ENCODE measurements at regions not wholly inside any gene's neighbourhood (a gene's known extent, or its start where the extent isn't known, plus 50 kb on each side); places are given as distances from the start of the nearest gene placed in this dataset.

DNA sequence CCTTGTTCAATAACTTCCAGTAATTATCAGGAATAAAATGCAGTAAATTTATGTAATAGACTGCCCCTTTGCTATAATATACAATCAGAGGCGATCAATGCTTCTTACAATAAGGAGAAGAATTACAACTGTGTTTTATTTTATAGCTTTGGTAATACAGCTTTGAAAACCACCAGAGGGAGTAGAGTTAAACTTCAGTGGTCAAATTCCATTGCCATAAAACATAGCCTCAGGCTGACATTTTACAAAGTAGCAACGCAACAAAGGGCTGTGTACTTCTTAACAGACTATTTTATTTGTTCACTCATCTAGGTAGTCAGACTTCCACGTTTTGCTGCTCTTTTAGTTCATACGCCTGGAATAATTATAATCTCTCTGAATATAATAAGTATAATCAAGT, 58.5 kb downstream of the TEX13C start:
- in situ Hi-C loops (cut with HindIII; ENCODE audit: low pct_unique_long_range_greater_than_20kb, low sequenced_read_pairs): no loop called here
- peak; percentile 14 for DNase-seq (ENCODE audit: low read depth, low spot score)

DNA sequence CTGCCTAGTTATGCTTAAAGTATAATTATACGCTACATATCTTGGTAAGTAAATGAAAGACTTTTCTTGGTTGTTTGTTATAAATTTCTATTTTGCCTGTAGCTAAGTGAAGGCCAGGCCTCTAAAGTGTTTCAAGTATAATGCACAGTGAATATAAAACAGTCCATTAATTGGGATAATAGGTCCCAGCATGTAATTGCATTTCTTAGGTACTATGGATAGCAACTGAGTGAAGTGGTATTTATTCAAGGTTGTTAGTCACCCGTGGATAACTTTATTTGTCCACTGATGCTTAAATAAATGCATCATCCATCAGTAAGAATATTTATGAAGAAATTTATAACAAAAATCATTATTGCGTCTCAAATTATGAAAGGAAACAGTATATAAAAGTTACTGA, 59.1 kb downstream of the TEX13C start:
- DNase-seq (ENCODE audit: low read depth, low spot score): no peak
- in situ Hi-C loops (cut with HindIII; ENCODE audit: low pct_unique_long_range_greater_than_20kb, low sequenced_read_pairs): no loop called here

DNA sequence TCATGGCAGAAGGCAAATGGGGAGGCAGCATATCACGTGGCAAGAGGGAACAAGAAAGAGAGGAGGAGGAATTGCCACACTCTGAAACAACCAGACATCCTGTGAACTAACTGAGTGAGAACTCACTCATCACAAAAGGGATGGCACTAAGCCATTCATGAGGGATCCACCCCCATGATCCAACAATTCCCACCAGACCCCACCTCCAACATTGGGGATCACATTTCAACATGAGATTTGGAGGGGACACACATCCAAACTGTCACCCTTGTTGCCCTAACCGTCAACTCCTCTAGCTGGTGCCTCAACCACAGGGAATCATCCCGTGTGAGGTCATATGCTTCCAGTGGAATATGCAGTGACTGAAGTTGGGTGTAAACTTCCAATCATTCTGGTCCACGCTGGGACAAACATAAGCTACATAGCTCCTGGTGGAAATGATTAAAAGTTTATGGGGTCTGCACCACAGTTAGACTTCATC, 62.5 kb downstream of the TEX13C start:
- DNase-seq (ENCODE audit: low read depth, low spot score): no peak
- in situ Hi-C loops (cut with HindIII; ENCODE audit: low pct_unique_long_range_greater_than_20kb, low sequenced_read_pairs): no loop called here

DNA sequence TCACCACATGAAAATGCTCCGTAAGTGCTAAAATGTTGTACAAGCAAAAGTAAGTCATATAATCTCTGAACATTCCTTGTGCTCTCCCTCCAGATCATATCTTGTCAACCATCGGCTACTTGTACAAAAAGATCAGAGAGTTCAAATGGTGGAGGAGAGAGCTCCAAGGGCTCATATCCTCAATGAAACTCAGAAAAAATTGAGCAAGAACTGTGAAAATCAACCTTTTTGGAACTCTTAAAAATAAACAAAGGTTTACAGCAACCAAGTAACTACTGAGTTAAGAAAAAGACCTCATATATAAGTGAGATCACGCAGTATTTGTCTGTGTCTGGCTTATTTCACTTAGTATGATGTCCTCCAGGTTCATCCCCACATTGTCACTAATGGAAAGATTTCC, 63.2 kb downstream of the TEX13C start:
- no peak for DNase-seq (ENCODE audit: low read depth, low spot score)
- in situ Hi-C loops (cut with HindIII; ENCODE audit: low pct_unique_long_range_greater_than_20kb, low sequenced_read_pairs): no loop called here

DNA sequence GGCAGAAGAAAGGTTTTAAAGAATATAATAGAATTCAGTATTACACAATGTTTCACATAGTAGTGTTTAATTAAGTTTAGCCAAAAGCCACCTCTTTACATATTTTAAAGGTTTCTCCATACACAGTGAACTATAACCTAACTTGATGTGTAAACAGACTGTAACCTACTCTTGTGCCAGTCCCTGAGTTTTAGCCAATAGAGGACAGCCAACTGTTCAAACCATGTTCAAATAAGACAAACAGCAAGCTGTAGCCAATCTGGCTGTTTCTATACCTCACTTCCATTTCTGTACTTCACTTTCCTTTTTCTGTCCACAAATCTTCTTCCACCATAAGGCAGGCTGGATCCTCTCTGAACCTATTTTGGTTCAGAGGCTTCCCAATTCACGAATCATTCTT, 65.2 kb downstream of the TEX13C start:
- in situ Hi-C loops (cut with HindIII; ENCODE audit: low pct_unique_long_range_greater_than_20kb, low sequenced_read_pairs): no loop called here
- no peak for DNase-seq (ENCODE audit: low read depth, low spot score)

DNA sequence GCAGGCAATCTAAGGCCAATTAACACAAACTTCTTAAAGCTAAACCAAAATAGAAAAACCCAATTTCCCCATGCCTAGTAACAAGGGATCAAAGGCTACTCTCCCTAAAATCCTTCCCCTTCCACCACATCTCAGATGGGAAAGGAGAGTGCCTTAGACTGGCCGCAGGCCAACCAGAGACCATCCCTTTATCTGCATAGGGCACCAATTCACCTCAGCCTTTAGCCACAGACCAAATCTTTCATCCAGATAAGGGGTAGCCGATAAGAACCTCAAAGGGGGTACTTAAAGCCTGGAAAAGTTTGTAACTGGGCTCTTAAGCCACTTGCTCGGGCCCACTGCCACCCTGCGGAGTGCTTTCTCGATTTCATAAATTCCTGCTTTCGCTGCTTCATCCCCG, 68.3 kb downstream of the TEX13C start:
- in situ Hi-C loops (cut with HindIII; ENCODE audit: low pct_unique_long_range_greater_than_20kb, low sequenced_read_pairs): no loop called here
- no peak for DNase-seq (ENCODE audit: low read depth, low spot score)

DNA sequence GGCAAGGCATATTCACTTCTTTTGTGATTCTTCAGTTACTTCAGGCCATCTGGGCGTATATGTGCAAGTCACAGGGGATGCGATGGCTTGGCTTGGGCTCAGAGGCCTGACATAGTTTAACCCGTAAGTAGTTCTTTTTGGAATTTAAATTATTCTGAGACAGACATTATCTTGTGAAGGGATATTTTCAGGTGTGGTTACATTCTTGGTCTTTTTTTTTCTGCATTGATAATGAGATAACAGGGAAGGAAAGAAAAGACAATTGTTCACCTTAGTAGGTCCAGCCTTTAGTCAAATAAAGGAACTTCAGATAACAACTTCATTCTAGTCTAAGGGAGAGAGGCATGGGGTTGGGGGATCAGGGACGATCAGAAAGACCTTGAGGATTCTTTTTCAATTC, 74.8 kb downstream of the TEX13C start:
- in situ Hi-C loops (cut with HindIII; ENCODE audit: low pct_unique_long_range_greater_than_20kb, low sequenced_read_pairs): no loop called here

DNA sequence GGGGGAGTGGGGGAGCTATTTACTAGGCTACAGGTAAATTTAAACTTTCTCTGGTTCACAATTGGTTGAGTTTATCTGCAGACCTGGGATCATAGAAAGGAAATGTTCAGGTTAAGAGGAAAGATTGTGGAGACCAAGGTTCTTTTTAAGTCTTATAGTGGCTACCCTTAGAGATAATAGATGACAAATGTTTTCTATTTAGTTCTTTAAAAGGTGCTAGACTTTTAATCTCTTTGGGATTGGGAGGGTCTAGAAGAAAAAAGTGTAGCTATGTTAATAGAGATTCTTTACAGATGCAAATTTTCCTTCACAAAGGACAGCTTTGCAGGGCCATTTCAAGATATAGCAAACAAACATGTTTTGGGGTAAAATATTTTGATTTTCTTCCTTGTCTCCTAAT, 76.0 kb downstream of the TEX13C start:
- no peak for DNase-seq (ENCODE audit: low read depth, low spot score)
- in situ Hi-C loops (cut with HindIII; ENCODE audit: low pct_unique_long_range_greater_than_20kb, low sequenced_read_pairs): no loop called here

More for the DNA sequence above, 74.8 kb downstream of the TEX13C start:
- no peak for DNase-seq (ENCODE audit: low read depth, low spot score)

DNA sequence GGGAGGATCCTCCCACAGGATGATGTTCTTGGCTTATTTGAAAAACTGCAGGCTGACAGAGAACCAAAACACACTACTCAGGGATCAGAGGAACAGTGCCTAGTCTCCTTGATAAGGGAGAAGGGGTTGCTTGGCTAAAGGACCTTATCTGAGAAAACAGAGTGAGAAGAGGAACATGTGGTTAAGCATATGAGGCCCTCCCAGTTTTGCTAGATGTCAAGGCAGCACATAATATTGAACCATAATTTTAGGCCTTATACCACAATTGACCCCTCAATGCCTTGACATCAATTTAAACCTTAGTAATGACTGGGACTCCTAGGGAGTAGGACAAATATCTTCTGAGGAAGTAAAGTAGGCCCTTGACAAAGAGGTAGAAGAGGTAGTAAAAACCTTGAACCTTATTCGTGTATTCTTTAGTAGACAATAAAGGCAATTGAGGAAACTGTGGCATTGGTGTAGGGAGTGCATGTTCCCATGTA, 79.3 kb downstream of the TEX13C start:
- no peak for DNase-seq (ENCODE audit: low read depth, low spot score)
- in situ Hi-C loops (cut with HindIII; ENCODE audit: low pct_unique_long_range_greater_than_20kb, low sequenced_read_pairs): no loop called here

DNA sequence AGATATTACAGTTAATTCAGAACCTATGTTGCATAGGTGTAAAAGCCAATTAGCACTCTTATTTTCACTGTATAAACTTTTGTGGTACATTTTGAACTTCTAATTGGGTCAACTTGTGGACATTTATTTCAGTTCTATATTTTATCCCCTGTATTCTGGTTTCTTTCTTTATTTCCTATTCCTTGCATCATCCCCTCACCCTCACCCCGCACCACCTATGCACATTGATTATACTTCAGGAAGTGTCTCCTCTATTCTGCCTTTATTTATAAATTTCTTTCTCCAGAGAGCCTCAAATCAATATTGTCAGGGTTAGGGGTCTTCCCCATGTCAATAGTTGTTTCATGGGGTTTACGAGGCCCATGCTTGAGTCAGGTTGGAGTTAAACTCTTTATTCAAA, 83.1 kb downstream of the TEX13C start:
- in situ Hi-C loops (cut with HindIII; ENCODE audit: low pct_unique_long_range_greater_than_20kb, low sequenced_read_pairs): no loop called here
- no peak for DNase-seq (ENCODE audit: low read depth, low spot score)

DNA sequence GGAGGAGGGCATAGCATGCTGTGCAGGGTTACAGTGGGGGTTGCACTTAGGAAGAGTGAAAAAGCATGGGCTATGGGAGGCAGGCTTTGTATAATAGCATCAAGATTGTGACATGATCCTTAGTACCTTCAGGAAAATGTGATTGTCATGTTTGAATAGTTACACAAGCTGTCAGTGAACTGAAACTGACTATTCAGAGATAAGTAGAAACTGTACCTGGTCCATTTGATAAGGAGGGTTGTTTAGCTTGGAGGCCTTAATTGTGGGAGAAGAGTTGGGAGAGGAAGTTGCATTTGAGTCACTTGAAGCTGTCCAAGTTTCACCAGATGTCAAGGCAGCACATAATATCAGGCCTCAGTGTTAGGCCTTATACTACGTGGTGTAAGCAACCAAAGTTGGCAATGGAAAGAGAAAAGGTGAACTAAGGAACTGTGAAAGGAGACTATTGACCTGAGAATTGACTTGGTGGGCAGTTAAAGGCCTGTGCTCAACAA, 85.0 kb downstream of the TEX13C start:
- in situ Hi-C loops (cut with HindIII; ENCODE audit: low pct_unique_long_range_greater_than_20kb, low sequenced_read_pairs): no loop called here
- DNase-seq (ENCODE audit: low read depth, low spot score): no peak

DNA sequence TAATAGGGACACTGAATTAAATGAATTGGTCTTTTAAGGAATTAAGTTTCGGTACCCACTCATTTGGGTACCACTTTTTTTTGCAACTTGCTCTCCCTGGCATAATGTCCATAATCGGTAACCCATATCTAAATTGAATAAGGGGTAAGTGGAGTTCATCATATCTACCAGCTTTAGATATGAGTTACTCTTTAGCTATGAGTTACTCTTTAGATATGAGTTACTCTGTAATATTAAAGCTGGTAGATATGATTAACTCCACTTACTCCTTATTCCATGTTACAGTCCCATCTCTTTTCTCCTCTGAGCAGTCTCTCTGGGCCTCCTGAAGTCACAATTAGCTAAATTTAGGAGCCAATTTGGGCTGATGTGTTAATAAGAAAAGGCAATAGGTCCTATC, 85.7 kb downstream of the TEX13C start:
- no peak for DNase-seq (ENCODE audit: low read depth, low spot score)

DNA sequence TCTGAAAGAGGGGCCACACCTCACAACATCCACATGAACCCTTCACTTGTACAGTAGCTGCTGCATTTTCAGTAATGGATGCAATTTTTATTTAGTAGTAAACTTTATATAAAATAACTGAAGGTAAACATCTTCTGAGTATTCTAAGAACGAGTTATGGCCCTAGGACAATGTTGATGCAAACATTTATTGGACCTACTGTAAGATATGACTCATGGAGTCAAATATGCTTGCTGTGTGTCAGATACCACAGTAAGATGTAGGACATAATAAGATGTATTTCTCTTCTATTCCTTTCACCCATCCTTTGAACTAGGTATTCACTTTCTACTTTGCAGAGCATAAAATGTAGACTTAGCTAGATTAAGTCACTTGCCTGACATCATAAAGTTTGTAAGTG, 87.6 kb downstream of the TEX13C start:
- no peak for DNase-seq (ENCODE audit: low read depth, low spot score)
- in situ Hi-C loops (cut with HindIII; ENCODE audit: low pct_unique_long_range_greater_than_20kb, low sequenced_read_pairs): no loop called here

More for the DNA sequence above, 85.7 kb downstream of the TEX13C start:
- in situ Hi-C loops (cut with HindIII; ENCODE audit: low pct_unique_long_range_greater_than_20kb, low sequenced_read_pairs): no loop called here

DNA sequence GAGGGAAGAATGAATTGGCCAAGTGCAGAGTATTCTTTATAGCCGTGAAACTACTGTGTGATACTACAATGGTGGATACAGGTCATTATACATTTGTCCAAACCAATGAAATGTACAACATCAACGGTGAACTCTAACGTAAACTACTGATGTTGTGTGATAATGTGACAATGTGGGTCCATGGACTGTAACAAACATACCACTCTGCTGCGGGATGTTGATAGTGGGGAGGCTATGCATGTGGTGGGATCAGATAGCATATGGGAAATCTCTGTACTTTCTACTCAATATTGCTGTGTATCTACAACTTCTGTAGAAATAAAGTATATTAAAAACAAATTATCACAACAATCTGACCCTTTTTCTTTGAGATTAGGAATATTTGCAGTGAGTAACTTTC, 101.1 kb downstream of the TEX13C start:
- in situ Hi-C loops (cut with HindIII; ENCODE audit: low pct_unique_long_range_greater_than_20kb, low sequenced_read_pairs): no loop called here
- no peak for DNase-seq (ENCODE audit: low read depth, low spot score)

DNA sequence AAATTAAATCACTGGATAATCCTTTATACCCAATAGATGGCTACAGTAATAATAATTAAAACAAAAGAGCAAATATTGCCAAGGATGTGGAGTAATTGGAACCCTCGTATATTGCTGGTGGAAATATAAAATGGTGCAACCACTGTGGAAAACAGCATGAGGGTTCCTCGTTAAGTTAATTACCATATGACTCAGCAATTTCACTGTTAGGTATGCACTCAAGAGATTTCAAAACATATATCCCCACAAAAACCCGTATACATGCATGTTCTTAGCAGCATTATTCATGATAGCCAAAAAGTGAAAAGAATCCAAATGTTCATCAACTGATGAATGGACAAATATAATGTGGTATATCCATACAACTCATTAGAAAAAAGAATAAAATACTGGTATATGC, 103.3 kb downstream of the TEX13C start:
- in situ Hi-C loops (cut with HindIII; ENCODE audit: low pct_unique_long_range_greater_than_20kb, low sequenced_read_pairs): no loop called here

DNA sequence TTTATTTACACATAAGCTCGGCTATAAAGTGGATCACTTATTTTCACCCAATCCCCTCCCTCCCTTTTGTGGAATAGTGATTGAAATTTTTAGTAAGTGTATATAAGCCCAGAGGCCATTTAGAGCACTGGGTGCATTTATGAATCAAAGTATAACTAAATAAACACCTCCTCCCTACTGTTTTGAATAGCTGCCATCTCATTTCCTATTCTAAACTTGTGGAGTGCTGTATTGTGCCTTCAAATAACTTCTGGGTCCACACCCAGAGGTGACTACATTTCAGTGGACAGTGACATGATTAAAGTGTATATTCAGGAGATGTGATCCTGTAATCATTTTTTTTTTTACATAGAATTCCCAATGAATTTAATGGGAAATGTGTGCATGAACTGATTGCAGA, 104.9 kb downstream of the TEX13C start:
- in situ Hi-C loops (cut with HindIII; ENCODE audit: low pct_unique_long_range_greater_than_20kb, low sequenced_read_pairs): no loop called here
- no peak for DNase-seq (ENCODE audit: low read depth, low spot score)

More for the DNA sequence above, 103.3 kb downstream of the TEX13C start:
- DNase-seq (ENCODE audit: low read depth, low spot score): no peak

DNA sequence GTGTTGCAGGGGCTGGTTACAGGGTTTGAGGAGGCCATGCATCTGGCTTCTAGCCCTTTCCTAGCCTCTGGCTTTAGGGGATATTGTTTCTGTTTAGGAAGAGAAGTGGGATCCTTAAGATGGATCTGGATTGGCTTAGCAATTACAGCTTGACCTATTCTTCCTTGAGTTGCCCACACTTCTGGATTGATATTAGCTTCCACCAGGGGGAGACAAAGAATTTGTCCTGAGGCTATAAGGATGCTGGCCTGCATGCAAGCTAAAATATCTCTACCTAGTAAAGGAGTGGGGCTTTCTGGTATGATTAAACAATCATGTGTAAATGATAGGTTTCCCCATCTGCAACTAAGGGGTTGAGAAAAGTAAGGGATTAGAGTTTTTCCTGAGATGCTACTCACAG, 117.2 kb downstream of the TEX13C start:
- DNase-seq (ENCODE audit: low read depth, low spot score): peak; percentile 43
- in situ Hi-C loops (cut with HindIII; ENCODE audit: low pct_unique_long_range_greater_than_20kb, low sequenced_read_pairs): no loop called here

DNA sequence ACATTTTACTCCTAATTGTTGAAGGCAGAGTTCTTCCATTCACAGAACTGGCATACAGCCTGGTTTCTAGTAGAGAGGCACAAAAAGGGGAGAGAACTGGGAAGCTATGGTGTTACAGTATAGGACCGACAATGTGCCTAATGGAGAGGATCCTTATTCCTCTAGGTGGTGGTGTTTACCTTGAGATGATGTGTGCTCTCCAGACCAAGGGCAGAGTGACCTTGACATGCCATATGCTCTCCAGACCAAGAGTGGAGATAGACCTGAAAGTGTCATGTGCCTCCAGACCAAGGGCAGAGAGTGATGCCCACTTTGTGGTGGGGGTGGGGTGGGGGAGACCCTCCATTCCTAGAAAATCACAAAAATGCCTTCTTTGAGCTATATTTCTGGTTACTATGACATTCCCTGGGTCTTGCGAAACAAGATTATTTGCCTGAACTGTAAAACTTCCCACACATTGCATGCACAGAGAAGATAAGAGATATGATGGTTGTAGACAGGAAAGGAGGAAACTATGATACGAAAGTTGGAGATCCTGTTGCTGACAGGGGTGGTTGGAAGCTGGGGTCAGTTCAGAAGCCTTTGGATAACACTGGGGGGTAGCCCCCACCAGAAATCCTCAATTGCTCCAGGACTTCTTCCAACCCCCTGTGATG, 119.7 kb downstream of the TEX13C start:
- peak; percentile 5 for DNase-seq (ENCODE audit: low read depth, low spot score)
- in situ Hi-C loops (cut with HindIII; ENCODE audit: low pct_unique_long_range_greater_than_20kb, low sequenced_read_pairs): no loop called here

DNA sequence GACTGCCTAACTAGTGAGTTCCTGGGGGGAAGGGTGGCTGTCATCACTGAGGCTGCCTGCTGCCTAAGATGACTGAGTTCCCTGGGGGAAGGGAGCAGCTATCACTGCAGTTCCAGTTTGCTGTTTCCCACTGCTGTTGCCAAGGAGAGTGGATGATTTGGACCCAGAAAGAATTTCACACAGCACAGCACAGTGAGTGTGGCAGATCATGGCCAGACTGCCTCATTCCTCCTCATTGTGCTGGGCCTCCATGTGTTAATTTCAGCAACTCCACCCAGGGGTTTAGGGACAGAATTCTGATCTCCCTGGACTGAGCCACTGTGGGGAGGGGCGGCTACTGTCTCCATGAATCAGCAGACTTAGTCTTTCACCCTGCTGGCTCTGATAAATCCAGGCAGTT, 125.0 kb downstream of the TEX13C start:
- no peak for DNase-seq (ENCODE audit: low read depth, low spot score)
- in situ Hi-C loops (cut with HindIII; ENCODE audit: low pct_unique_long_range_greater_than_20kb, low sequenced_read_pairs): no loop called here

DNA sequence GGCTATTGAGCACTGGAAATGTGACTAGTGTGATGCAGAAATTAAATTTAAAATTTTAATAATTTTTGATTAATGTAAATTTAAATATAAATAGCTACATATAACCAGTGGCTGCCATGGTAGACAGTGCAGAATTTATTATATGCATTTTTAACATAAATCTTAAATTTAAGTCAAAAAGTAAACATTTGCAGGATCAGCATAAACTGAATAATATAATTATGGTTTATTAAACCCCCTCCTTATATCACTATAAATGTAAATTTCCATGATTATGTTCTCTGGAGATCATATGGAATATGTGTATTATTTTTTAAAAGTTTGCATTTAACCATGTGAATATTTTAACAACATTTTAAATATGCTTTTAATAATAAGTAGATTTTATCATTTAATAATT, 155.8 kb downstream of the TEX13C start:
- DNase-seq (ENCODE audit: low read depth, low spot score): no peak
- in situ Hi-C loops (cut with HindIII; ENCODE audit: low pct_unique_long_range_greater_than_20kb, low sequenced_read_pairs): no loop called here

All from SK-MEL-5 (cell line).